ENCODE measurements at regions not wholly inside any gene's neighbourhood (a gene's known extent, or its start where the extent isn't known, plus 50 kb on each side); places are given as distances from the start of the nearest gene placed in this dataset.

GRCh38 chr2:121856360-121856759, 100.9 kb downstream of the TSN start:
- TF ChIP-seq CTCF (IDR thresholded peaks at IDR 0.05; ENCODE audit: low read depth, low read length, poor library complexity, severe bottlenecking), result no peak
- no peak for TF ChIP-seq EZH2phosphoT487 (IDR thresholded peaks at IDR 0.05; ENCODE audit: borderline replicate concordance, low read length)
